Calu3 (cell line): ENCODE measurements at regions not wholly inside any gene's neighbourhood (a gene's known extent, or its start where the extent isn't known, plus 50 kb on each side); places are given as distances from the start of the nearest gene placed in this dataset.
"Not testable (repeated sequence)": the region's sequence is repeated elsewhere in the genome, so short reads cannot be mapped to it uniquely, and the experiment has no call there.

Experiments used
- BruUV-seq: library from RNA; stranded (reverse); fragments of 400-500 nt; replicated peaks from 2 replicates; lab custom pipeline; 2021; lab: Mats Ljungman, UMichigan
- CTCF ChIA-PET: fragments of 300-600 bp; sonication (Branson Sonifier 250); formaldehyde crosslinking; loops from one replicate; lab custom pipeline; 2022; ENCODE audit warnings: antibody characterized with exemption; lab: Charles Lee
- DNase-seq: peaks from one replicate; pipeline ENCODE4 v3.0.0; 2022
- H3K27ac Mint-ChIP-seq: one replicate; pipeline ENCODE4 v1.8.0; 2022; ENCODE audit warnings: mixed read lengths; ENCODE audit not compliant: unreplicated experiment
- H3K27me3 Mint-ChIP-seq: one replicate; pipeline ENCODE4 v1.8.0; 2022; ENCODE audit warnings: mixed read lengths; ENCODE audit not compliant: unreplicated experiment
- H3K36me3 Mint-ChIP-seq: one replicate; pipeline ENCODE4 v1.8.0; 2022; ENCODE audit warnings: mild to moderate bottlenecking, moderate library complexity, mixed read lengths; ENCODE audit not compliant: insufficient read depth, unreplicated experiment
- H3K4me1 Mint-ChIP-seq: one replicate; pipeline ENCODE4 v1.8.0; 2022; ENCODE audit warnings: mild to moderate bottlenecking, low read depth, mixed read lengths; ENCODE audit not compliant: unreplicated experiment
- H3K4me3 Mint-ChIP-seq: one replicate; pipeline ENCODE4 v1.8.0; 2022; ENCODE audit warnings: mild to moderate bottlenecking, low read depth, moderate library complexity, mixed read lengths; ENCODE audit not compliant: unreplicated experiment
- H3K9me3 Mint-ChIP-seq: one replicate; pipeline ENCODE4 v1.8.0; 2022; ENCODE audit warnings: low read depth, mixed read lengths; ENCODE audit not compliant: unreplicated experiment
- intact Hi-C: fragments of 100-400 bp; cut with micrococcal nuclease; formaldehyde crosslinking; loops from one replicate; pipeline ENCODE4 v1.10.0; 2022; ENCODE audit not compliant: unreplicated experiment
- TF ChIP-seq, protein P1 (sequence below): fragments of 200-600 bp; IDR thresholded peaks from one replicate; pipeline ENCODE4 v1.8.0; 2022; ENCODE audit warnings: antibody characterized with exemption; ENCODE audit not compliant: unreplicated experiment

DNA sequence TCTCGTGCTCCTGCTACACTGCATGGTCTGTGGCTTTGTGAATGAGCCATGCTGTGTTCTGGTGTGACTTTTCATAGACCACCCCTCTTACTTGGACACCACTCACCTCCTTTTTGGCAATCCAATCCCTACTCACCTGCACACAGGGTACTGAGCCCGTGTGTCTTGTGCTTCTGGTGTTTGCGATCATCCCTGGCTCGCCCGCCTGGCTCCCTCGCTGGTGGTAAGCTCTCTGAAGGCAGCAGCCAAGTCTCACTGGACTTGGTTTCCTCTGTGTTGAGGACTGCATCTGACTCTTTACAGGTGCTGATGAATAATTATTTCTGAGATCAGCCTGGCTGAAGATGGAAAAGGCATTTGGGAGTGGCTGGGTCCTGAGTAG, 276.8 kb downstream of the TSN start:
- Mint-ChIP-seq H3K27ac (no peak overlapping the region), H3K27me3 (peaks cover 42% of the 10 kb centered on the region), H3K9me3 (no peaks in the 10 kb centered on the region), H3K36me3 (no peaks in the 10 kb centered on the region), H3K4me1 (no peaks in the 10 kb centered on the region), H3K4me3 (no peak overlapping the region)
- TF ChIP-seq, protein P1, sequence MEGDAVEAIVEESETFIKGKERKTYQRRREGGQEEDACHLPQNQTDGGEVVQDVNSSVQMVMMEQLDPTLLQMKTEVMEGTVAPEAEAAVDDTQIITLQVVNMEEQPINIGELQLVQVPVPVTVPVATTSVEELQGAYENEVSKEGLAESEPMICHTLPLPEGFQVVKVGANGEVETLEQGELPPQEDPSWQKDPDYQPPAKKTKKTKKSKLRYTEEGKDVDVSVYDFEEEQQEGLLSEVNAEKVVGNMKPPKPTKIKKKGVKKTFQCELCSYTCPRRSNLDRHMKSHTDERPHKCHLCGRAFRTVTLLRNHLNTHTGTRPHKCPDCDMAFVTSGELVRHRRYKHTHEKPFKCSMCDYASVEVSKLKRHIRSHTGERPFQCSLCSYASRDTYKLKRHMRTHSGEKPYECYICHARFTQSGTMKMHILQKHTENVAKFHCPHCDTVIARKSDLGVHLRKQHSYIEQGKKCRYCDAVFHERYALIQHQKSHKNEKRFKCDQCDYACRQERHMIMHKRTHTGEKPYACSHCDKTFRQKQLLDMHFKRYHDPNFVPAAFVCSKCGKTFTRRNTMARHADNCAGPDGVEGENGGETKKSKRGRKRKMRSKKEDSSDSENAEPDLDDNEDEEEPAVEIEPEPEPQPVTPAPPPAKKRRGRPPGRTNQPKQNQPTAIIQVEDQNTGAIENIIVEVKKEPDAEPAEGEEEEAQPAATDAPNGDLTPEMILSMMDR, result no peak
- CTCF ChIA-PET, result no interaction called here
- intact Hi-C loops, result no loop called here
- BruUV-seq, result no TSS peak
- no peak for DNase-seq

DNA sequence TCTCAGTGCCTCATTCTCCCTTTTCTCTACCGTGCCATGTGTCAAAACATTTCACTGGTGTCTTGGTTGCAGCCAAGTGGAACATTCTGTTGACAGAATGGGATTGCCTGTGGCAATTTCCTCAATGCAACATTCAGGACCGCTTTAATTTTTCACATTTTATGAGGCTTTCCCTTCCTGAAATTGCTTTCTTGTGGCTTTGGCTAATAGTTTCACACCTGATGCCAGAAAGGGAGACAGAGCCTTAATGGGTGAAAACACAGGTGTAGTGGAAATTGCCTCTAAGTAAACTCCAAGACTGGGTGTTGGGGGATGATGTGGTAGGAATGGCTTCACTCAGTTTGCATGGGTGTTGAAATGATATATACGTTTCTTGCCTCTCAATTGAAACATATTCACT, 278.3 kb downstream of the TSN start:
- Mint-ChIP-seq H3K4me1 (no peaks in the 10 kb centered on the region), H3K27ac (no peak overlapping the region), H3K36me3 (no peaks in the 10 kb centered on the region), H3K27me3 (peaks cover 52% of the 10 kb centered on the region), H3K4me3 (no peak overlapping the region), H3K9me3 (no peaks in the 10 kb centered on the region)
- no TSS peak for BruUV-seq
- CTCF ChIA-PET, result no interaction called here
- TF ChIP-seq, protein P1, result no peak
- DNase-seq, result no peak
- intact Hi-C loops, result no loop called here

DNA sequence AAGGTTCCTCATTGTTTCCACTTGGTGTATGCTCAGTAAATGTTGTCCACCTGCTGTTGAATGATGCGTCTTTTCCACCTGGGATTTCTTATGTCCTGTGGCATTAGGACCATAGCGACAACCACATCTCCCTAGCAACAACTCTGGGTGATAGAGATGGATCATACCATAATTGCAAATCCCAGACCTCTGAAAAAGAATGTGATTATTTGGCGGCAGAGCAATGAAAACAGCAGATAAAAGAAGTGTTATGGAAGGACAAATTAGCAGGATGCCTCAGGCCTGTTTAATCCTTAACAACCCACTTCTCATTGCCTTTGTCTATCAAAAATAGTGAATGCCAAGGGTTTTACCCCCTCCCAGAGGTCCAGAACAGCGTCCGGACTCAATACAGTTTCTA, 278.9 kb downstream of the TSN start:
- Mint-ChIP-seq H3K27ac (no peak overlapping the region), H3K36me3 (no peaks in the 10 kb centered on the region), H3K27me3 (peaks cover 58% of the 10 kb centered on the region), H3K9me3 (peaks cover 2% of the 10 kb centered on the region), H3K4me1 (no peaks in the 10 kb centered on the region), H3K4me3 (no peak overlapping the region)
- CTCF ChIA-PET, result no interaction called here
- DNase-seq, result no peak
- TF ChIP-seq, protein P1, result no peak
- no TSS peak for BruUV-seq
- intact Hi-C loops, result no loop called here

DNA sequence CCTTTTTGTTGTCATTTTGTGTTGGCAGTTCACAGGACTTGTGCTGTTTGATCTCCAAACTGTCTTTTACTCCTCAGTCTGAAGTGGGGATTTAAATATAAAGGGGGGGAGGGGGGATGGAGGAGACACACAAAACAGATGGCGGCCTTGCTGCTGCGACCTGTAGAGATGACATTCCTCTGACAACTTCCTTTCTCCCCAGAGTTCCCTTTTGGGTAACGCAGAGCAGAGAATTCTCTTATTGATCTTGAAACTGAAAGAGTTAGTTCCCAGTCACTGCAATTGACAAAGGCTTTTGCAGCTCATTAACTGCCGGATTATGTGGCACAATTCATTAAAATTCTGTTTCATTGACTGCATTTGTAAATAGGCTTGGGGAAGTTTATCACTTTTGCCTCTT, 279.3 kb downstream of the TSN start:
- Mint-ChIP-seq H3K4me3 (no peak overlapping the region), H3K27me3 (peaks cover 62% of the 10 kb centered on the region), H3K4me1 (no peaks in the 10 kb centered on the region), H3K27ac (no peak overlapping the region), H3K36me3 (no peaks in the 10 kb centered on the region), H3K9me3 (peaks cover 2% of the 10 kb centered on the region)
- DNase-seq, result no peak
- CTCF ChIA-PET, result no interaction called here
- intact Hi-C loops, result no loop called here
- BruUV-seq, result no TSS peak
- TF ChIP-seq, protein P1, result no peak

DNA sequence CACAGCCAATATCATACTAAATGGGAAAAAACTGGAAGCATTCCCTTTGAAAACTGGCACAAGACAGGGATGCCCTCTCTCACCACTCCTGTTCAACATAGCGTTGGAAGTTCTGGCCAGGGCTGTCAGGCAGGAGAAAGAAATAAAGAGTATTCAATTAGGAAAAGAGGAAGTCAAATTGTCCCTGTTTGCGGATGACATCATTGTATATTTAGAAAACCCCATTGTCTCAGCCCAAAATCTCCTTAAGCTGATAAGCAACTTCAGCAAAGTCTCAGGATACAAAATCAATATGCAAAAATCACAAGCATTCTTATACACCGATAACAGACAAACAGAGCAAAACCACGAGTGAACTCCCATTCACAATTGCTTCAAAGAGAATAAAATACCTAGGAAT, 283.4 kb downstream of the TSN start:
- not testable (repeated sequence) for H3K4me3 Mint-ChIP-seq
- H3K27me3 Mint-ChIP-seq, result peaks cover 77% of the 10 kb centered on the region

More for the DNA sequence above, 283.4 kb downstream of the TSN start:
- CTCF ChIA-PET, BruUV-seq, H3K9me3 Mint-ChIP-seq, H3K27ac Mint-ChIP-seq, intact Hi-C loops, H3K36me3 Mint-ChIP-seq, H3K4me1 Mint-ChIP-seq, DNase-seq: not testable (repeated sequence)
